Kidney (tissue), 13 donors: ENCODE measurements at regions not wholly inside any gene's neighbourhood (a gene's known extent, or its start where the extent isn't known, plus 50 kb on each side); places are given as distances from the start of the nearest gene placed in this dataset.

Experiments
- DNase-seq, 5 donors: peaks; one replicate each; pipeline ENCODE4 v3.0.0-alpha.2; 2013 to 2020
- FAIRE-seq: peaks from 2 replicates; lab custom pipeline; 2012; peaks lifted over from hg19 to GRCh38; lab: Jason Lieb, UNC
- H3K27ac ChIP-seq, 2 donors: one replicate each; pipeline ENCODE4 v1.7.0; 2013; ENCODE audit warnings: low read depth in 2 of 2, low read length in 2 of 2, inconsistent platforms in 1 of 2
- H3K27me3 ChIP-seq: one replicate; pipeline ENCODE4 v1.7.1; 2013; ENCODE audit warnings: low read length, inconsistent platforms; ENCODE audit not compliant: control insufficient read depth, insufficient read depth
- H3K36me3 ChIP-seq, 3 donors: one replicate each; pipeline versions ENCODE4 v1.7.0 to v1.7.1; 2013; ENCODE audit warnings: low read length in 3 of 3, control low read depth in 1 of 3, inconsistent platforms in 1 of 3; ENCODE audit not compliant: insufficient read depth in 3 of 3, control insufficient read depth in 2 of 3
- H3K4me1 ChIP-seq, 3 donors: one replicate each; pipeline versions ENCODE4 v1.7.0 to v1.7.1; 2013; ENCODE audit warnings: low read length in 3 of 3, inconsistent platforms in 1 of 3, low read depth in 1 of 3; ENCODE audit not compliant: control insufficient read depth in 2 of 3, insufficient read depth in 2 of 3
- H3K4me3 ChIP-seq, 3 donors: one replicate each; pipeline versions ENCODE4 v1.7.0 to v1.8.1; 2013; ENCODE audit warnings: low read length in 3 of 3, control low read depth in 1 of 3, inconsistent platforms in 1 of 3
- H3K9ac ChIP-seq, 3 donors: one replicate each; pipeline versions ENCODE4 v1.7.0 to v1.7.1; 2013; ENCODE audit warnings: low read length in 3 of 3, control low read depth in 1 of 3, inconsistent platforms in 1 of 3
- H3K9me3 ChIP-seq, 3 donors: one replicate each; pipeline versions ENCODE4 v1.7.0 to v1.7.1; 2013; ENCODE audit warnings: low read length in 3 of 3, control low read depth in 1 of 3, inconsistent platforms in 1 of 3; ENCODE audit not compliant: control insufficient read depth in 2 of 3, insufficient read depth in 1 of 3
- CTCF ChIP-seq: IDR thresholded peaks from 3 replicates; pipeline ENCODE4 v1.5.1; 2012; ENCODE audit warnings: mild to moderate bottlenecking, moderate library complexity, borderline replicate concordance; ENCODE audit not compliant: insufficient read depth; ENCODE audit errors: extremely low read depth
- intact Hi-C: fragments of 100-400 bp; cut with DNase I; formaldehyde crosslinking; loops from one replicate; pipeline ENCODE4 v1.11.1; 2022
- donor health status: control.
- donor health status: control.
- donor health status: control.
- donor health status: control.
- donor health status: control.
- donor health status: DM: yes; HTN: yes; CAD: no.
- donor health status: Normal renal cell carcinoma (clear cell type).

- TF ChIP-seq CTCF: no peak
- intact Hi-C loops: no loop called here
- no peaks in the 10 kb centered on the region for H3K4me1 ChIP-seq
- H3K9me3 ChIP-seq: no peaks in the 10 kb centered on the region
- no peak overlapping the region for H3K9ac ChIP-seq
- H3K4me3 ChIP-seq: no peak overlapping the region
- no peaks in the 10 kb centered on the region for H3K36me3 ChIP-seq
- peaks cover 3% of the 10 kb centered on the region for H3K27me3 ChIP-seq
- DNase-seq: peak in 2 of 5 donors; percentile 39 to 57
- H3K27ac ChIP-seq: no peak overlapping the region
- no peak for FAIRE-seq
Observed at GRCh38 chr4:8761824-8762205, 109.8 kb downstream of the HMX1 start.

- H3K9me3 ChIP-seq: no peaks in the 10 kb centered on the region
- intact Hi-C loops: no loop called here
- FAIRE-seq: no peak
Observed at GRCh38 chr4:8761167-8761823, 110.3 kb downstream of the HMX1 start.

GRCh38 chr4:8760561-8760960, 111.1 kb downstream of the HMX1 start:
- no peak overlapping the region for H3K27ac ChIP-seq
- intact Hi-C loops: no loop called here
- peaks cover 3% of the 10 kb centered on the region for H3K27me3 ChIP-seq
- H3K9ac ChIP-seq: no peak overlapping the region
- no peaks in the 10 kb centered on the region for H3K36me3 ChIP-seq
- FAIRE-seq: no peak
- TF ChIP-seq CTCF: no peak
- DNase-seq: peak in 2 of 5 donors; percentile 28 to 54
- no peaks in the 10 kb centered on the region for H3K4me1 ChIP-seq
- no peaks in the 10 kb centered on the region for H3K9me3 ChIP-seq
- H3K4me3 ChIP-seq: no peak overlapping the region

More at GRCh38 chr4:8761167-8761823, 110.3 kb downstream of the HMX1 start:
- peak in 2 of 5 donors; percentile 25 to 49 for DNase-seq
- Histone ChIP-seq H3K4me3 (no peak overlapping the region), H3K36me3 (no peaks in the 10 kb centered on the region), H3K4me1 (no peaks in the 10 kb centered on the region), H3K27me3 (peaks cover 3% of the 10 kb centered on the region), H3K9ac (no peak overlapping the region), H3K27ac (no peak overlapping the region)
- TF ChIP-seq CTCF: no peak
